IMR-90 (cell line): ENCODE measurements at regions not wholly inside any gene's neighbourhood (a gene's known extent, or its start where the extent isn't known, plus 50 kb on each side); places are given as distances from the start of the nearest gene placed in this dataset.

Source experiments
- ATAC-seq: fragments of 200-7000 bp; cut with Tn5 transposase; 2 replicates; pipeline ENCODE4 v1.9.1; 2020; ENCODE audit warnings: low read depth, mild to moderate bottlenecking, moderate library complexity
- BruUV-seq: library from RNA; stranded (reverse); fragments of 400-500 nt; replicated peaks from 2 replicates; lab custom pipeline; 2021; lab: Mats Ljungman, UMichigan
- CTCF ChIA-PET: fragments of 300-600 bp; formaldehyde crosslinking; extraction: SDS; loops from one replicate; lab custom pipeline; 2021; ENCODE audit warnings: antibody characterized with exemption; lab: Yijun Ruan, JAX
- POLR2A ChIA-PET: fragments of 300-600 bp; sonication (Branson Sonifier 250); formaldehyde crosslinking; loops from one replicate; lab custom pipeline; 2022; ENCODE audit warnings: antibody characterized with exemption; ENCODE audit not compliant: unreplicated experiment; lab: Charles Lee
- DNase-seq: peaks from one replicate; pipeline ENCODE4 v3.0.0; 2013
- H2AFZ ChIP-seq: replicated peaks from 2 replicates; pipeline ENCODE3; 2013; ENCODE audit warnings: low read length, mild to moderate bottlenecking; ENCODE audit not compliant: poor library complexity
- H2AK5ac ChIP-seq: 2 replicates; pipeline ENCODE4 v1.6.1; 2013; ENCODE audit warnings: low read depth, low read length, inconsistent platforms
- H2AK9ac ChIP-seq: replicated peaks from 2 replicates; pipeline ENCODE3; 2013; ENCODE audit warnings: mild to moderate bottlenecking, low read depth, low read length, moderate library complexity; ENCODE audit not compliant: poor library complexity
- H2BK120ac ChIP-seq: 2 replicates; pipeline ENCODE4 v1.6.1; 2013; ENCODE audit warnings: low read depth, low read length, inconsistent platforms
- H2BK15ac ChIP-seq: 3 replicates; pipeline ENCODE4 v1.6.1; 2013; ENCODE audit warnings: low read depth, low read length, inconsistent platforms
- H2BK20ac ChIP-seq: 2 replicates; pipeline ENCODE4 v1.6.1; 2013; ENCODE audit warnings: low read depth, mild to moderate bottlenecking, inconsistent platforms, low read length, moderate library complexity
- H2BK5ac ChIP-seq: 2 replicates; pipeline ENCODE4 v1.6.1; 2013; ENCODE audit warnings: mild to moderate bottlenecking, low read depth, low read length, inconsistent platforms; ENCODE audit not compliant: poor library complexity, severe bottlenecking
- H3K14ac ChIP-seq: replicated peaks from 2 replicates; pipeline ENCODE4 v1.6.1; 2013; ENCODE audit warnings: low read depth, low read length, inconsistent platforms
- H3K18ac ChIP-seq: 2 replicates; pipeline ENCODE4 v1.6.1; 2013; ENCODE audit warnings: low read depth, low read length, control low read depth
- H3K23ac ChIP-seq: 2 replicates; pipeline ENCODE4 v1.6.1; 2013; ENCODE audit warnings: low read depth, low read length, inconsistent platforms
- H3K27ac ChIP-seq: 2 replicates; pipeline ENCODE4 v1.5.1; 2013; ENCODE audit warnings: mild to moderate bottlenecking, control low read depth, low read length; ENCODE audit not compliant: insufficient read depth
- H3K27me3 ChIP-seq: 2 replicates; pipeline ENCODE4 v1.6.1; 2013; ENCODE audit warnings: low read length; ENCODE audit not compliant: control insufficient read depth, insufficient read depth
- H3K36me3 ChIP-seq: 2 replicates; pipeline ENCODE4 v1.6.1; 2013; ENCODE audit warnings: low read length, mixed read lengths; ENCODE audit not compliant: control insufficient read depth, insufficient read depth
- H3K4ac ChIP-seq: 2 replicates; pipeline ENCODE4 v1.6.1; 2013; ENCODE audit warnings: low read depth, low read length, inconsistent platforms
- H3K4me1 ChIP-seq: 2 replicates; pipeline ENCODE4 v1.6.1; 2013; ENCODE audit warnings: low read length, mixed read lengths; ENCODE audit not compliant: control insufficient read depth, insufficient read depth
- H3K4me2 ChIP-seq: 2 replicates; pipeline ENCODE4 v1.6.1; 2013; ENCODE audit warnings: low read depth, mild to moderate bottlenecking, control low read depth, low read length, moderate library complexity
- H3K4me3 ChIP-seq: 2 replicates; pipeline ENCODE4 v1.5.1; 2013; ENCODE audit warnings: low read depth, mild to moderate bottlenecking, control low read depth, low read length, moderate library complexity; ENCODE audit not compliant: insufficient read depth
- H3K56ac ChIP-seq: 2 replicates; pipeline ENCODE4 v1.6.1; 2013; ENCODE audit warnings: low read length, inconsistent platforms; ENCODE audit not compliant: insufficient read depth; ENCODE audit errors: extremely low read depth
- H3K79me1 ChIP-seq, 2 experiments: 2 replicates each; pipeline ENCODE4 v1.6.1; 2013; ENCODE audit warnings: low read length in 2 of 2, inconsistent platforms in 1 of 2, low read depth in 1 of 2
- H3K9ac ChIP-seq: 2 replicates; pipeline ENCODE4 v1.6.1; 2013; ENCODE audit warnings: low read depth, low read length, control low read depth
- H3K9me1 ChIP-seq: 2 replicates; pipeline ENCODE4 v1.6.1; 2013; ENCODE audit warnings: low read length, inconsistent platforms; ENCODE audit not compliant: insufficient read depth
- H3K9me3 ChIP-seq: 2 replicates; pipeline ENCODE4 v1.6.1; 2013; ENCODE audit warnings: low read length; ENCODE audit not compliant: control insufficient read depth, insufficient read depth
- H4K20me1 ChIP-seq: 2 replicates; pipeline ENCODE4 v1.6.1; 2013; ENCODE audit warnings: low read length, inconsistent platforms; ENCODE audit not compliant: insufficient read depth
- H4K5ac ChIP-seq: 2 replicates; pipeline ENCODE4 v1.6.1; 2013; ENCODE audit warnings: mild to moderate bottlenecking, low read depth, low read length, control low read depth
- H4K8ac ChIP-seq, 2 experiments: 2 replicates each; pipeline ENCODE4 v1.6.1; 2013; ENCODE audit warnings: low read depth in 2 of 2, low read length in 2 of 2, control low read depth in 1 of 2, inconsistent platforms in 1 of 2
- H4K91ac ChIP-seq: 2 replicates; pipeline ENCODE4 v1.6.1; 2013; ENCODE audit warnings: low read depth, low read length, inconsistent platforms; ENCODE audit not compliant: insufficient read depth
- BHLHE40 ChIP-seq: fragments of 150-350 bp; IDR thresholded peaks from 2 replicates; pipeline ENCODE4 v1.6.1; 2016; ENCODE audit warnings: mild to moderate bottlenecking, low read depth, low read length
- CEBPB ChIP-seq: IDR thresholded peaks from 2 replicates; pipeline ENCODE4 v1.6.1; 2012; ENCODE audit warnings: low read depth, low read length, improper control_type of control experiment
- CHD1 ChIP-seq: IDR thresholded peaks from 2 replicates; pipeline ENCODE4 v1.6.1; 2012; ENCODE audit warnings: low read depth, low read length, improper control_type of control experiment
- FOS ChIP-seq: fragments of 150-350 bp; IDR thresholded peaks from 2 replicates; pipeline ENCODE4 v1.6.1; 2016; ENCODE audit warnings: low read depth, low read length
- MAZ ChIP-seq: IDR thresholded peaks from 2 replicates; pipeline ENCODE4 v1.6.1; 2012; ENCODE audit warnings: low read depth, mild to moderate bottlenecking, low read length, improper control_type of control experiment, moderate library complexity, borderline replicate concordance
- MXI1 ChIP-seq: IDR thresholded peaks from 2 replicates; pipeline ENCODE4 v1.6.1; 2012; ENCODE audit warnings: low read depth, mild to moderate bottlenecking, low read length, moderate library complexity, borderline replicate concordance
- NFE2L2 ChIP-seq: fragments of 150-350 bp; IDR thresholded peaks from 2 replicates; pipeline ENCODE4 v1.6.1; 2016; ENCODE audit warnings: low read depth, mild to moderate bottlenecking, low read length
- POLR2A ChIP-seq: IDR thresholded peaks from 2 replicates; pipeline ENCODE4 v1.6.1; 2012; ENCODE audit warnings: mild to moderate bottlenecking, low read depth, low read length
- RAD21 ChIP-seq: IDR thresholded peaks from 2 replicates; pipeline ENCODE4 v1.6.1; 2012; ENCODE audit warnings: low read length, improper control_type of control experiment
- RCOR1 ChIP-seq: IDR thresholded peaks from 2 replicates; pipeline ENCODE4 v1.6.1; 2012; ENCODE audit warnings: mild to moderate bottlenecking, low read length, improper control_type of control experiment; ENCODE audit not compliant: insufficient replicate concordance
- RFX5 ChIP-seq: IDR thresholded peaks from 2 replicates; pipeline ENCODE4 v1.8.0; 2012; ENCODE audit warnings: low read depth, mild to moderate bottlenecking, low read length, moderate library complexity
- SMC3 ChIP-seq: fragments of 150-350 bp; IDR thresholded peaks from 2 replicates; pipeline ENCODE4 v1.6.1; 2016; ENCODE audit warnings: low read depth, mild to moderate bottlenecking, antibody characterized with exemption, low read length, moderate library complexity
- WGBS, 2 experiments: methylation state at CpG; one replicate each; pipeline versions ENCODE4 v1.1.5 to v1.1.7; 2013; ENCODE audit warnings: missing lambda C conversion rate in 2 of 2; ENCODE audit not compliant: insufficient read length in 1 of 2; ENCODE audit errors: extremely low coverage in 2 of 2; 5-methylcytosine and 5-hydroxymethylcytosine counted together
- dilution Hi-C: fragments of 300-500 bp; cut with HindIII; formaldehyde crosslinking; loops from one replicate; pipeline ENCODE4 v1.14.3; 2018; ENCODE audit warnings: low sequenced_read_pairs; ENCODE audit not compliant: unreplicated experiment
- in situ Hi-C: fragments of 300-500 bp; cut with MboI; formaldehyde crosslinking; loops from 3 replicates; pipeline ENCODE4 v1.14.3; 2019; ENCODE audit warnings: low sequenced_read_pairs, inconsistent platforms, mixed read lengths
- intact Hi-C: fragments of 100-400 bp; cut with micrococcal nuclease; formaldehyde crosslinking; loops from 2 replicates; pipeline ENCODE4 v1.10.0; 2022
- TF ChIP-seq, protein P1 (sequence below): conservative IDR thresholded peaks from 2 replicates; pipeline ENCODE4 v1.5.1; 2012; ENCODE audit warnings: mild to moderate bottlenecking, low read depth, low read length, improper control_type of control experiment
- TF ChIP-seq, protein P2 (sequence below): fragments of 150-350 bp; IDR thresholded peaks from 2 replicates; pipeline ENCODE4 v1.6.1; 2016; ENCODE audit warnings: low read depth, mild to moderate bottlenecking, low read length, moderate library complexity, borderline replicate concordance
- TF ChIP-seq, protein P3 (sequence below): fragments of 150-350 bp; IDR thresholded peaks from 2 replicates; pipeline ENCODE4 v1.6.1; 2017; ENCODE audit warnings: mild to moderate bottlenecking, antibody characterized with exemption, low read length, low read depth

DNA sequence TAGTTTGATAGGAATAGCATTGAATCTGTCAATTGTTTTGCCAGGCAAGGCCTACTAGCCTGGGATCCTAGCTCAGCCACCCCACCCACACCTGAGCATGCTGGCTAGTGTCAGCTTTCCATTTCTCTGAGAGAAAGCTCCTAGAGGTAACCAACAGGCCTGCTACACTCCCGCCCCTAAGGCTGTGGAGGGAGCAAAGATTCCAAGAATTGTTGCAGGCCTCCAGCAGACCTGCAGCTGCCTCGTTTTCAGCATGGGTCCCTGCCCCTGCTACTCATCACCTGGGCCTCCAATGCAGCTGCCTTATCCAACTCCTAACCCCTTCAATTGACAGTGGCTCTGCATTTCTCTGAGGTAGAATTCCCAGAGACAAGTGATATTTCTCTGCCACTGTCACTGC, 852.4 kb upstream of the MDGA2 start:
- Histone ChIP-seq H3K14ac (no peak overlapping the region), H3K4me3 (no peak overlapping the region), H3K79me1 (no peaks in the 10 kb centered on the region), H3K9me1 (no peaks in the 10 kb centered on the region), H3K4ac (no peak overlapping the region), H3K27ac (no peak overlapping the region), H4K20me1 (no peaks in the 10 kb centered on the region), H2BK5ac (no peak overlapping the region), H3K36me3 (no peaks in the 10 kb centered on the region), H2AFZ (no peak overlapping the region), H3K9ac (no peak overlapping the region), H3K27me3 (no peaks in the 10 kb centered on the region), H4K5ac (no peak overlapping the region), H2BK15ac (no peak overlapping the region), H2BK120ac (no peak overlapping the region), H3K4me1 (no peaks in the 10 kb centered on the region), H2AK9ac (no peak overlapping the region), H3K56ac (no peak overlapping the region), H4K8ac (no peak overlapping the region), H4K91ac (no peak overlapping the region), H3K4me2 (no peak overlapping the region), H3K18ac (no peak overlapping the region), H3K9me3 (no peaks in the 10 kb centered on the region), H2BK20ac (no peak overlapping the region), H3K23ac (no peak overlapping the region), H2AK5ac (no peak overlapping the region)
- in situ Hi-C loops = no loop called here
- DNase-seq (no peak), ATAC-seq (no peak)
- ChIA-PET POLR2A (no interaction called here), CTCF (no interaction called here)
- dilution Hi-C loops = no loop called here
- TF ChIP-seq RAD21 = no peak
- TF ChIP-seq RCOR1 = no peak
- TF ChIP-seq SMC3 = no peak
- TF ChIP-seq POLR2A = no peak
- no peak for TF ChIP-seq NFE2L2
- no peak for TF ChIP-seq FOS
- TF ChIP-seq CEBPB = no peak
- TF ChIP-seq, protein P1, sequence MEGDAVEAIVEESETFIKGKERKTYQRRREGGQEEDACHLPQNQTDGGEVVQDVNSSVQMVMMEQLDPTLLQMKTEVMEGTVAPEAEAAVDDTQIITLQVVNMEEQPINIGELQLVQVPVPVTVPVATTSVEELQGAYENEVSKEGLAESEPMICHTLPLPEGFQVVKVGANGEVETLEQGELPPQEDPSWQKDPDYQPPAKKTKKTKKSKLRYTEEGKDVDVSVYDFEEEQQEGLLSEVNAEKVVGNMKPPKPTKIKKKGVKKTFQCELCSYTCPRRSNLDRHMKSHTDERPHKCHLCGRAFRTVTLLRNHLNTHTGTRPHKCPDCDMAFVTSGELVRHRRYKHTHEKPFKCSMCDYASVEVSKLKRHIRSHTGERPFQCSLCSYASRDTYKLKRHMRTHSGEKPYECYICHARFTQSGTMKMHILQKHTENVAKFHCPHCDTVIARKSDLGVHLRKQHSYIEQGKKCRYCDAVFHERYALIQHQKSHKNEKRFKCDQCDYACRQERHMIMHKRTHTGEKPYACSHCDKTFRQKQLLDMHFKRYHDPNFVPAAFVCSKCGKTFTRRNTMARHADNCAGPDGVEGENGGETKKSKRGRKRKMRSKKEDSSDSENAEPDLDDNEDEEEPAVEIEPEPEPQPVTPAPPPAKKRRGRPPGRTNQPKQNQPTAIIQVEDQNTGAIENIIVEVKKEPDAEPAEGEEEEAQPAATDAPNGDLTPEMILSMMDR = no peak
- TF ChIP-seq, protein P2, sequence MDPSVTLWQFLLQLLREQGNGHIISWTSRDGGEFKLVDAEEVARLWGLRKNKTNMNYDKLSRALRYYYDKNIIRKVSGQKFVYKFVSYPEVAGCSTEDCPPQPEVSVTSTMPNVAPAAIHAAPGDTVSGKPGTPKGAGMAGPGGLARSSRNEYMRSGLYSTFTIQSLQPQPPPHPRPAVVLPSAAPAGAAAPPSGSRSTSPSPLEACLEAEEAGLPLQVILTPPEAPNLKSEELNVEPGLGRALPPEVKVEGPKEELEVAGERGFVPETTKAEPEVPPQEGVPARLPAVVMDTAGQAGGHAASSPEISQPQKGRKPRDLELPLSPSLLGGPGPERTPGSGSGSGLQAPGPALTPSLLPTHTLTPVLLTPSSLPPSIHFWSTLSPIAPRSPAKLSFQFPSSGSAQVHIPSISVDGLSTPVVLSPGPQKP = no peak
- no peak for TF ChIP-seq MXI1
- TF ChIP-seq MAZ = no peak
- no peak for TF ChIP-seq CHD1
- no peak for TF ChIP-seq RFX5
- no peak for TF ChIP-seq BHLHE40
- TF ChIP-seq, protein P3, sequence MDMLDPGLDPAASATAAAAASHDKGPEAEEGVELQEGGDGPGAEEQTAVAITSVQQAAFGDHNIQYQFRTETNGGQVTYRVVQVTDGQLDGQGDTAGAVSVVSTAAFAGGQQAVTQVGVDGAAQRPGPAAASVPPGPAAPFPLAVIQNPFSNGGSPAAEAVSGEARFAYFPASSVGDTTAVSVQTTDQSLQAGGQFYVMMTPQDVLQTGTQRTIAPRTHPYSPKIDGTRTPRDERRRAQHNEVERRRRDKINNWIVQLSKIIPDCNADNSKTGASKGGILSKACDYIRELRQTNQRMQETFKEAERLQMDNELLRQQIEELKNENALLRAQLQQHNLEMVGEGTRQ = no peak
- intact Hi-C loops = no loop called here
- WGBS, 2 experiments = no CpG with 5 or more reads among the region's 2 CpGs
- BruUV-seq = no TSS peak
